ENCODE measurements at regions not wholly inside any gene's neighbourhood (a gene's known extent, or its start where the extent isn't known, plus 50 kb on each side); places are given as distances from the start of the nearest gene placed in this dataset.

DNA sequence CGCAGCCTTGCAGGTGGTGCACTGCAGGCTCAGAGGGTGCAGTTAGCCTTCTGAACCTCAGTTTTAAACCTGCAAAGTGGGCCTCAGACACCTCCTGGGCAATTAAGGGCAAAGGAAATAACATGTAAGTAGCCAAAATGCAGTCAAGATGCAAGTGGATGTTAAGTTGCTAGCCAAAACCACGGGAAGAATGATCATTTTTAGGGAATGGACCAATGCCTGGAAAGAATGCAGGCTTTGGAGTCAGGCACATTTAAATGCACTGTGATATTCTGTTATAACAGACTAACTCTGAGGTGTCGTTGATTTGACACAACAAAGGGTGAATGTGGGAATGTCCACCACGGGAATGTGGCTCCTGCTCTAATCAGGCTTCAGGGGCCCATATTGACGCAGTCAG, 57.9 kb upstream of the PTGFRN start:
- Histone ChIP-seq H3K36me3 (no peaks in the 10 kb centered on the region), H3K9ac (ENCODE audit: low read depth in 2 of 2, low read length in 2 of 2) (no peak overlapping the region), H3K4me1 (no peaks in the 10 kb centered on the region), H3K4me3 (no peak overlapping the region), H3K27ac (no peak overlapping the region), H3K27me3 (no peaks in the 10 kb centered on the region), H3K9me3 (no peaks in the 10 kb centered on the region)
- intact Hi-C loops (cut with DNase I), result loop anchor here (10.0 kb wide), 1 partner anchor 203 kb away; no protein-coding TSS in a partner anchor
- TF ChIP-seq, protein P1, sequence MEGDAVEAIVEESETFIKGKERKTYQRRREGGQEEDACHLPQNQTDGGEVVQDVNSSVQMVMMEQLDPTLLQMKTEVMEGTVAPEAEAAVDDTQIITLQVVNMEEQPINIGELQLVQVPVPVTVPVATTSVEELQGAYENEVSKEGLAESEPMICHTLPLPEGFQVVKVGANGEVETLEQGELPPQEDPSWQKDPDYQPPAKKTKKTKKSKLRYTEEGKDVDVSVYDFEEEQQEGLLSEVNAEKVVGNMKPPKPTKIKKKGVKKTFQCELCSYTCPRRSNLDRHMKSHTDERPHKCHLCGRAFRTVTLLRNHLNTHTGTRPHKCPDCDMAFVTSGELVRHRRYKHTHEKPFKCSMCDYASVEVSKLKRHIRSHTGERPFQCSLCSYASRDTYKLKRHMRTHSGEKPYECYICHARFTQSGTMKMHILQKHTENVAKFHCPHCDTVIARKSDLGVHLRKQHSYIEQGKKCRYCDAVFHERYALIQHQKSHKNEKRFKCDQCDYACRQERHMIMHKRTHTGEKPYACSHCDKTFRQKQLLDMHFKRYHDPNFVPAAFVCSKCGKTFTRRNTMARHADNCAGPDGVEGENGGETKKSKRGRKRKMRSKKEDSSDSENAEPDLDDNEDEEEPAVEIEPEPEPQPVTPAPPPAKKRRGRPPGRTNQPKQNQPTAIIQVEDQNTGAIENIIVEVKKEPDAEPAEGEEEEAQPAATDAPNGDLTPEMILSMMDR (IDR thresholded peaks at IDR 0.05), result no peak
- DNase-seq, result no peak

DNA sequence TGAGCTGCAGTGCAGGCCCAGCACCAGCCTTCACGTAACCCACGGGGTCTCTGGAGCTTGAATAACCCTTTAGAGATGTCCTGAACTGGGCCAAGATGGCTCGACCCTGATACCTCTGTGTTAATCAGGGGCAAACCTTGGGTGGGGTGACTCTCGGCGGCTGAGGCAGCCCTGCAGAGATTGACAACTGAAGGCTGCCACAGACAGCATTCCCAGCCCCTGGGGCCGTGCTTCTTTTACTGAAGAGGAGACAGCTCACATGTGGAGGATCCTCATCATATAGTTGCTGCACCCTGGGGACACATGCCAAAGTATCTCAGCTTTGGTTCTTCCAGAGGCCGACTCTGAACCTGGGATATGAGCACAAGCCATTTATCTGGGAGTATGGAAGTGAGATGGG, 57.3 kb upstream of the PTGFRN start:
- Histone ChIP-seq H3K4me3 (no peak overlapping the region), H3K36me3 (no peaks in the 10 kb centered on the region), H3K9ac (ENCODE audit: low read depth in 2 of 2, low read length in 2 of 2) (no peak overlapping the region), H3K27me3 (no peaks in the 10 kb centered on the region), H3K27ac (no peak overlapping the region), H3K9me3 (no peaks in the 10 kb centered on the region), H3K4me1 (no peaks in the 10 kb centered on the region)
- no peak for DNase-seq
- intact Hi-C loops (cut with DNase I), result loop anchor here (10.0 kb wide), 1 partner anchor 202 kb away; no protein-coding TSS in a partner anchor
- TF ChIP-seq, protein P1 (IDR thresholded peaks at IDR 0.05), result no peak

DNA sequence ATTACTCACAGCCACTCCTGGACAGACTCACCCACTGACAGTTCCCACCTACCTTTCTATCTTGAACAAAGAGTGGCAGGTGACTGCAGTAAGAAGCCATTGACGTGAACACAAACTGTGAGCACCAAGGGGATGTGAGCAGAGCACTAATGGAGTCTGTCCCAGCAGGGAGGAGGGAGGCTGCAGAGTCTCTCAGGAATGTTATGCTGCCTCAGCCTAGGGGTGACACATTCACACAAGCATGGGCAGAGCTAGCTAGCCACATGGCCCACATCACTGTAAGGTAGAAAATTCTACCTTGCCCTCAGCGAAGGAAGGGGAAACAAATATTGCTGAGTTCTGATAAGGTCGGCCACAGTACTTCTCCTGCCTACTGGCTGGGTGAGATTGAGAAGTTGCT, 56.8 kb upstream of the PTGFRN start:
- DNase-seq, result no peak
- Histone ChIP-seq H3K4me1 (no peaks in the 10 kb centered on the region), H3K27ac (no peak overlapping the region)

DNA sequence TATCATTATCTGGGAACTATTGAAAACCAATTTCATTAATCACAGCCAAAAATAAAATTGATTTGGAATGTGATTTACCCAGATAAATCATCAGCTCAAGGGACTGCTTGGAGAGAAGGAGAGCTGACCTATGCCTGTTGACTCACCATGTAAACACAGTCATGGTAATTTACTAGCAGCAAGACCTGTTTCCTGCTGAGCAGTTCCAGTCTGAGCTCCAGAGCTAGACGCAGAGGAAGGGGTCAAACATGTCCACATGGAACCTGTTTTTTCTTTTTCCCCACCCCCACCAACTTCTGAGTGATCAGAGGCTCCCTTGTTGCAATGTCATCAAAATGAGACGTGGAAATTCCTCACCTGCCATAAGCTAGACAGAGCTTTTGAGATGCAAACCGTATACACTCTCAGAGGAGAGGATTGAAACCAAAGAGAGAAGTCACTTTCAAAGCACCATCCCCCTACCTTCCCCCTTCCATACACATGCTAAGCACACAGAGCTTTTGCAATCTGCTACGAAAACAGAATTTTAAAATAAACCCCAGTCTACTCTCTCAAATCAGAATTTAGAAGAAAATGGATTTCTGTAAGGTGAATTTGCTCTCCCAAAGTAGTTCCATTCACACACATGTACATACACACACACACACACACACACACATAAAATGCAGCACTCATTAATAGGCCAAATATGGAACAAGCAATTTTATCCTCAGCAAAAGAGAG, 55.9 kb upstream of the PTGFRN start:
- Histone ChIP-seq H3K9ac (ENCODE audit: low read depth in 2 of 2, low read length in 2 of 2) (no peak overlapping the region), H3K9me3 (no peaks in the 10 kb centered on the region), H3K27ac (peak overlapping the region; percentile 57), H3K27me3 (no peaks in the 10 kb centered on the region), H3K4me3 (no peak overlapping the region), H3K36me3 (no peaks in the 10 kb centered on the region), H3K4me1 (no peaks in the 10 kb centered on the region)
- intact Hi-C loops (cut with DNase I), result loop anchor here (10.0 kb wide), 1 partner anchor 201 kb away; no protein-coding TSS in a partner anchor
- TF ChIP-seq, protein P1 (IDR thresholded peaks at IDR 0.05), result no peak
- peak; percentile 75 for DNase-seq

More for the DNA sequence above, 56.8 kb upstream of the PTGFRN start:
- H3K27me3 ChIP-seq, result no peaks in the 10 kb centered on the region
- intact Hi-C loops (cut with DNase I), result loop anchor here (10.0 kb wide), 1 partner anchor 202 kb away; no protein-coding TSS in a partner anchor
- no peaks in the 10 kb centered on the region for H3K9me3 ChIP-seq
- H3K4me3 ChIP-seq, result no peak overlapping the region
- TF ChIP-seq, protein P1 (IDR thresholded peaks at IDR 0.05), result no peak
- no peaks in the 10 kb centered on the region for H3K36me3 ChIP-seq
- H3K9ac ChIP-seq (ENCODE audit: low read depth in 2 of 2, low read length in 2 of 2), result no peak overlapping the region

DNA sequence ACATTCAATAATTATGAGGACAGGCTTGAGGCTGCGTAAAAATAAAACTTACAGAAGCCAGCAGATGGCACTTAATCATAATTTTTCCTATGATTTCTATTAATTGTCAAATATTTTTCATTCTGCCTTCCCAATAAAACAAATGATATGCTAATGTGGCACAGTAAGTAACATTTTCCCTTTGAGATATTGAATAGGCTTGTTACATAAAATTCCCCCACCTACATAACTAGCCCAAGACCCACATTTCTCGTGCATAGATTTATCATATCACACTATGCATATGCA, 55.4 kb upstream of the PTGFRN start:
- no peak for DNase-seq
- no peak overlapping the region for H3K4me3 ChIP-seq
- H3K36me3 ChIP-seq, result no peaks in the 10 kb centered on the region
- peak overlapping the region in 1 of 2 donors; percentile 15 for H3K9ac ChIP-seq (ENCODE audit: low read depth in 2 of 2, low read length in 2 of 2)
- H3K27ac ChIP-seq, result peak overlapping the region; percentile 57
- no peaks in the 10 kb centered on the region for H3K27me3 ChIP-seq
- H3K4me1 ChIP-seq, result no peaks in the 10 kb centered on the region
- TF ChIP-seq, protein P1 (IDR thresholded peaks at IDR 0.05), result no peak
- no peaks in the 10 kb centered on the region for H3K9me3 ChIP-seq
- intact Hi-C loops (cut with DNase I), result loop anchor here (10.0 kb wide), 1 partner anchor 200 kb away; no protein-coding TSS in a partner anchor
